ENCODE measurements at regions not wholly inside any gene's neighbourhood (a gene's known extent, or its start where the extent isn't known, plus 50 kb on each side); places are given as distances from the start of the nearest gene placed in this dataset.

DNA sequence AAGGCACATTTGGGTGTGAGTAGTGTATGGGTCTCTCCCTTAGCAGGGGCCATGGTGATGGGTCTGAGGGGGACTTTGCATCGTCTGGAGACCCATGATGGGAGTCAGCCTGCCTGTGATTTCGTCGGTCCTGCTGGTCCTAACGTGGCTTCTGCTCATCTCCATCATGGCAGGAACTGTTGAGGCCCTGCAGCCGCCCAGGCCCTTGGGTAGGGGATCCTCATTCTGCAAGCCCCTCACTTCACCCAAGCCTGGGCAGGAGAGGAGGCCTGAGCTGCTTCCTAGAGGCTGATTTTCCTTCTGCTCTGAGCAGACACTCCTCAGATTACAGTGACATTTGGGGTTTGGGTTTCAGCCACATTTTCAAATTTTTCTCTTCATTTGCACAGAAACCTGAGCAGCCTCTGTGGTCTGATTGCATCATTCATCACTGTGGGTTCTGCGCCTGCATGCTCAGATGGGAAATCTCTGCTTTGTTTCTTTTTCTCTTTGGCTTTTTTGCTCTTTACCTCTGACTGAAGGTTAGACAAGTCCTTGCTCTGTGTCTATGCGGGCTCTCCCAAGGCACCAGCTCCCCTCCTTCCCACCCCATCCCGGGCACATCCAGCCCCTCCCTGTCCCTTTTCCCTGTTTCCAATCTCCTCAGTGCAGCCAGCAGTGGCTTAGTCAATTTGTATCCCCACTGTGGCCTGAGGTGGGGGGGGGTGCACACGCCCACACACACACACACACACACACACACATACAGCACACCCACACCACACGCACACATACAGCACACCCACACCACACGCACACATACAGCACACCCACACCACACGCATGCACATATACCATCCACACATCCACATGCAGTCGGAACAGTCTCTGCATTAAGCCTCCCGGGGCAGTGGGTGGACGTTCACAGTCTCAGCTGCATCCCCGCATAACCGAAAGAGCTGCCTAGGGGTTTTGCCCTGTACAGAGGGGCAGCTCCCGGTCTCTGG lies 305.4 kb upstream of the HS6ST1 start:
- DNase-seq: peak; percentile 23

DNA sequence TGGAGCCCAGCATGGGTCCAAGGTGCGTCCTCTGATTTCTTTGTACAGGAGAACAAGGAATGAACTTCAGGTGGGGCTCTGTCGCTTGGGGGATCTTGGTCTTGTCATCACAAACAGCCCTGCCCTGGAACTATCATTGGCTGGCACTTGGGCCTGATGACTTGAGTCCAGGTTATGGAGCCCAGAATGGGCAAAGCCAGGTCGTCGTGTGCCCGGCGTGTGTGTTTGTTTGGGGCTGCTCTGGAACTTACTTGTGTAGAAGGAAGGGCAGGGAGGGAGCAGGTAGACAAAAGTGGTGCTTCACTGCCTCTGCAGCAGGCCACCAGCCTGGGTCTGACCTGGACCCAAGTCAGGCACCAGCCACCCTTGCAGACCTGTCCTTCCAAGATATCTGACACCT lies 306.3 kb upstream of the HS6ST1 start:
- DNase-seq: no peak

DNA sequence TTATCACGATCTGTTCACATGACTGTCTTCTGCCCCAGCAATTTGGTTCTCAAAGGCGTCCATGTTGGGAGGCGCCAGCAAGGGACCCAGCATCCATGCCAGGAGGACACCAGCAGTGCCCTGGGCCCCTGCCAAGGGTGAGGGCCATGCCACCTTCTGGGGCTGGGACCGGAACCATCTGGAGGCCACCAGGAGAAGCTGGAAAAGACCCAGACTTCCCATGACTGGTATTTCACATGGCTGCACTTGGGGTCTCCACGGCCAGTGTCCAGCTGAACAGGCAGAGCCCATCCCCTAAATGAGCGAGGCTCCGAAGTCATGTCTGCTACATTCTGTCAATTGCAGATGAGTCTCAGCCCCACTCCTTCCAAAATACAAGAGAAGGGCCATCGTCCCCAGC lies 306.8 kb upstream of the HS6ST1 start:
- DNase-seq: no peak

DNA sequence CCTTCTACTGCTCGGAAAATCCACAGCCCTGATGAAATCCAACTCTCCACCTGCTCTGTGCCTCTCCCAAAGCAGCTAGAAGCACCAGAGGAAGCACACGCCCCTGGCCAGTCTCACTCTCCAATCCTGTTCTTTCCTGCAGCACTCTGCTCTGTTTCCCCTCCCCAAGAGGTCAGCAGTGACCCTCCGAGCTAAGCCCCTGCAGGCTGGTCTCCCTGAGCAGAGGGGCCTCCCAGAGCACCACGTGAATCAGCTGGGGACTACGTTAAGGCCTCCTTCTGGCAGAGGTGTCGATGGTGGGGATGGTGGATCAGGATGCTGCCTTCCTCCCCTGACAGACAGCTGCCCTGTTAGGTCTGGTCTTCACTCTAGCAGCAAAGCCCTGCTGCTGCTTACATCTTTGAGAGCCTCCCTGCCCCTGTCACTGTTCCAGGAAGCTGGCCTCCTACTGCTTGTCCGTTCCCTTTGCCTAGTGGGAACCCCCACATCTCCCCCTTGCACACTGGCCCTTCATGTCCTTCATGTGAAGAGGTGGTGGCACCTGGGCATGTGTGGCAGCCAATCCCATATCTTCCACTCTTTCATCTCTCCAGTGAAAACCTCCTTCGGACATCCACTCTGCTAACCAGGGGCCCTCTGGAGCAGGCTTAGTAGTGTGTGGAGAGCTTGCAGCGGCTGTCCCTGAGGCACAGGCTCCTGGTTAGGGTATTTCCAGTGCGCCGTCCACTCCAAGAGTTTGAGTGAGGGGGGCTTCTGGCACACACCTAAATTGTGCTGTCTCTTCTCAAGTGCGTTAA lies 307.5 kb upstream of the HS6ST1 start:
- DNase-seq: no peak

DNA sequence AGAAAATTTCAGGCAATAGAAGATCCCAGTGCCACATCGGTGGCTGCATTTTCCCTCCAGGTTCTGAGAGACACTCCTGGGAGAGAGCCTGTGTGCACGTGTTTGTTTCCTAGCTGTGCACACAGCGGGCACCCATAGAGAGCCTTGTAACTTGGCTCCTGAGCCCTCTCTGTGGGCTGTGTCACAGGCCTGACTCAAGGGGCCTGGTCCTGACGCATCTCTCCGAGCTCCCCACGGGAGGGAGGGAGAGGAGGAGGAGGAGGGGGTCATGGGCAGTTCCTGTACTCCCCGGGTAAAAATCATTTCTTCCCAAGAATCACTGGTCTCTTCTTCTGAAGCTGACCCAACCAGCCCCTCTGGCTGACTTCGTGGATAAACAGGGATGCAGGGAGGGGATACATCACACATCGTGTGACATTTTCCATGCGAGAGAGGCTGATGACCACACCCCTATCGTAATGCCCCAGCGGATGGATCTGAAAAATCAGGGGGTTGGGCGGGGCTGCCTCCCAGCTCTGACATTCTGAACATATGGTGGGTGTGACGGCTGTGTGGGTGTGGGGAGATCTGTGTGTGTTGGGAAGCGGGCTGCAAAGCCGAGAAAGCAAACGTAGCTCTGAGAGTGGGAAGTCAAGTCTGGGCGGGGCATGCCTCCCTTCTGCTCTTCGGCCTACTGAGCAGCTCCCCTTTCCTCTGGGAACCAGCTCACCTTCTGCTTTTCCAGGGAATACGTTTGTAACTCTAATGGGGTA lies 308.3 kb upstream of the HS6ST1 start:
- DNase-seq: no peak

DNA sequence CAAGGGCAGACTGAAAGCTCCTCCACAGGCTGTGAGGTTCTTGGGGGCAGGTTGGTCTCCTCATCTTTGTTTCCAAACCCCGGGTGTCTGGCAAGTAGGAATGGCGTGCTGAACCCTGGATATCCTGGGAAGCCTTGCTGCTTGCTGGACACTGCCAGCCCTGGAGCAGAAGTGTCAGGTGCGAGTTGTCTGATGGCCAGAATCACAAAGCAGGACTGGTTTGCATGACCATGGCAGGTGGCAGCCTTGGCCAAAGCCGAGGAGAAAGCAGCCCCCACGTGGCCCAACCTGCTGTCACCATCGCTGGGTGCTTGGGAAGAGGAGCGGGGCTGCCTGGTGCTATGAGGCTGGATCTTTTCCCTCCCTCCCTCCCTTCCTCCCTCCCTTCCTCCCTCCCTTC lies 309.5 kb upstream of the HS6ST1 start:
- DNase-seq: no peak

DNA sequence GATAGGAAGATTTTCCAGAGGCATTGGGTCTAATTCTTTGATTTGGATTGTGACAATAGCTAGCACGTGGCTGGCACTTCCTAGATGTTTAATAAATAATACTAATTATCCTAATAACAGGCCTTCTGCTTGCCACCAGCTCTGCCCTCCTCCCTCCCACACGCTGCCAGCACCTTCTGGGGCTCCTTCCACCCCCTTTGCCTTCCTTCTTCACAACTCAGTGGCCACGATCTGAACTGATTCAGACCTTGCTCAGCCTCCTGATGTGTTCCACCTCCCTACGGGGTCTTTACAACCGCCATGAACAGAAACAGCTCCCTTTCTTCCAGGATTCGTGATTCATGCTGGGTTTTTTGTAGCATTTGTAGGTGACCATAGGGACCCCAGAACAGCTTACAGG lies 310.3 kb upstream of the HS6ST1 start:
- DNase-seq: no peak

DNA sequence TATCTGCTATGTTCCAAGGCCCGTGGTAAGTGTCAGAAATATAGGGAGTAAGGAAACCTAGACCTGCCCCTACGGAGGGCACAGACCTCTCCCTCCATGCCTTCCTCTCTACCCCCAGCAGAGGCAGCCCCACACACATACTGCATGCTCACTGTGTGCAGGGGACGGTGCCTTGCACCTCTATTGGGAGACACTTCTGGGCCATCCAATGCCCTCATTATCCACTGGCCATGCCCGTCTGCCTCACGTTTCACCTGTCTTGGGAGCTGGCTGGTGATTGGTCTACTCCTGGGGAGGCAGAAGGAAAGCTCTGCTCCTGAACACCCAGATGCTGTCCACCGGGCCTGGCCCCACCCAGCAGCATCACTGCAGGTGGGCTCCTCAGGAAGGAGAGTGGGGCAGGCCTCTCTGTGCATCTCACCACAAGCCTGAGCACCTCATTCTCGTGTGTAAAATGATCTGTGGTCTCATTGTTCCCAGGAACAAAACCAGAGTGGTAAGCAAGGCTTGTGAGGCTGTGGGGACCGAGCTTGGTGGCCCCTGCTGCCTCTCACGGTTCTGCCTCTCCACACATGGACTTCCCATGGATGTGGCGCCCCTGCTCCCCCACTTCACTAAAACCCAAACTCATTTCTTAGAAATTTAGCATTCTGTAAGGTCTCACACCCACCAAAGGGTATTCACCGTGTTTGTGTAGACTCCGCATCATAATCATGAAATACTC lies 312.5 kb upstream of the HS6ST1 start:
- DNase-seq: no peak

DNA sequence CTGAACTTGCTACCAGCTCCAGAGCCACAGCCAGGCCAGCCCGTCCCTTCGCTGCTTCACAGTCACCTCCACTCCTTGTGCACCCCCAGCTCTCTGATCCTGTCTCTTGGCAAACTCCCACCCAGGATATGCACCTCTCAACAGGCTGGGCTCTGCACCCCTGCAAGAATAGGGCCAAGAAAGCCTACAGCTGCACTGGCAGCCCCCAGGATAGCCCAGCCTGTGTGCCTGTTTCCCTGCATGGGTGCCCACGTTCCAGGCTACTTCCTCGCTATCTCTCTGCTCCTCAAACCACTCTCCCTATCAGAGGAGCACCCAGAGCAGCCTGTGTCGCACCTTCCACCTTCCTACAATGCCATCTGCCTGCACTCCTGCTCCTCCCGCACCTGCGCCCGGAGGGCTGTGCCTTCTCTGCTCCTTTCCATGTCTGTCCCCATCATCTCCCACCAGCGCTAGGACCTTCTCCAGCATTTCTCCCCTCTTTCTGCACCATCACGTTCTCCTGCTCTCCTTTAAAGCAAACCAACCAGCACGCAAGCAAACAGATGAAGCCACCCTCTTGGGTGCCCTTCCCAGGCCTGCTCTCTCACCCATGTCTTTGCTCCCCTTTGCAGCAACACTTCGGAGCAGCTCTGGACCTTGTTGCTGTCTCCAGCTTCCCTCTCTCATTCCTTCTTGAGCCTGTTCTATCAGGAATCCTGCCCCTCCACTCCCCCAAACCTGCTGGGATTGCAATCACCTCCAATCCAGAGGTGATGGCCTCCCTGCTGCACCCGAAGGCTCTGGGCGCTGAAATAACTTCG lies 313.2 kb upstream of the HS6ST1 start:
- no peak for DNase-seq

DNA sequence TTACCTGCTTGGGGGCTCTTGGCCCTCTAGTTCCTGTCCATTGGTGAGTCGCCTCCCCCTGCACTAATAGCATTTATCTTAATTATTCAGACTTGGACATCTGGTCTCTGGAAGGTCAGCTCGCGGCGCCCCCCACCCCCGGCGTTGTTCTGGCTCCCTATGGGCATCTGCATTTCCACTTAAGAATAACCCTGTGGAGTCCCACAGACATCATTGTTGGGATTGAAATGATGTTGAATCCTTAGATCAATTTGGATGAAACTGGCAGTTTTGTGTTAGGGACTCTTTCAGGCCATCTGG lies 313.8 kb upstream of the HS6ST1 start:
- DNase-seq: no peak

DNA sequence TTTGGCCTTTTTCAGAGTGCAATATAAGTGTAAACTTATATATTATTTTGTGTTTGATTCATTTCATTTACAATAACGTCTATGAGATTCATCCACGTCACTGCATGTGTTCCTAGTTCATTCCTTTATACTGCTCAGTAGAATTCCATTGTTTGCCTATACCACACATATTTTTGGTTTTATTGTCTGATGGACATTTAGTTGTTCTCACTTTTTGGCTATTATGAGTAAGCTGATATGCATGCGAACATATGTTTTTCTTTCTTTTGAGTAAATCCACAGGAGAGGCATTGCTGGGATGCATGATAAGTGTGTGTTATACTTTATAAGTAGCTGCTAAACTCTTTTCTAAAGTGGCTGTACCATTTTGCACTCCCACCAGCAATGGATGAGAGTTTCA lies 314.8 kb upstream of the HS6ST1 start:
- DNase-seq: no peak

DNA sequence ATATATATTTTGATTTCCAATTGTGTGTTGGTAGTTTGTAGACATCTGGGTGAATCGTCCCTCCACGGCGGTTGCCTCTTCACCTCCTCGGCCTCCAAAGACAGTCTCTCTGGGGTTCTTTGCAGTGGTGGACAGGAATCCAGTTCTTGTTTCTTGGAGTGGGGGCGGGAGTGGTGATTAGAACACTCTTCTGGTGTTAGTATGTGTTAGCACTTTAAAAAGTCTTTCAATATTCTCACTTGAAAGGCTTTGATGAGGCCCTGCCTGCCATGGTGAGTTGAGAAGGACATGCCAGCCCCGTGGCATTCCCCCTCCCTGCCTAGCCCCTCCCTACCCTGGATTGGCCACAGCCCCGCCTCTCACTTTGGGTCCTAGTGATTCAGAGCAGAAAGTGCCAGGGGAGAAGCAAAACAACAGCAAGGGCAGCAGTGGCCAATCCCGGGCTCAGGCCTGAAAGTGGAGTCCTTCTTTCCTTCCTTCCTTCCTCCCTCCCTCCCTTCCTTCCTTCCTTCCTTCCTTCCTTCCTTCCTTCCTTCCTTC lies 316.8 kb upstream of the HS6ST1 start:
- no peak for DNase-seq

DNA sequence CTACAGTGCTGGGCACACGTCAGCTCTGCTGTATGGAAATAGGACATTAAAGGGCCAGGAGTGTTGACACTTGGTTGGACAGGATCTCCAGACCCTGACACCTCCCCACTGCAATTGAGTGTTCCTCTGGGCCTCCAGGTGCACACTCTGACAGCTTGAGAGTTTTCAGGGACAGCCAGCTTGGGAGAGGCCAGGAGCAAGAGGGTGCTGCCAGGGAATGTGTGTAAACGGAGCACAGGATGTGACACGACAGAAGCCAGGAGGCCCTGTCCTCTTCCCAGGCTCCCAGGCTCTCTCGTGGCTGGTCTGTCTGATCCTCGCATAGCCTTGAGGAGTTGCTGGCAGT lies 318.1 kb upstream of the HS6ST1 start:
- DNase-seq: no peak

DNA sequence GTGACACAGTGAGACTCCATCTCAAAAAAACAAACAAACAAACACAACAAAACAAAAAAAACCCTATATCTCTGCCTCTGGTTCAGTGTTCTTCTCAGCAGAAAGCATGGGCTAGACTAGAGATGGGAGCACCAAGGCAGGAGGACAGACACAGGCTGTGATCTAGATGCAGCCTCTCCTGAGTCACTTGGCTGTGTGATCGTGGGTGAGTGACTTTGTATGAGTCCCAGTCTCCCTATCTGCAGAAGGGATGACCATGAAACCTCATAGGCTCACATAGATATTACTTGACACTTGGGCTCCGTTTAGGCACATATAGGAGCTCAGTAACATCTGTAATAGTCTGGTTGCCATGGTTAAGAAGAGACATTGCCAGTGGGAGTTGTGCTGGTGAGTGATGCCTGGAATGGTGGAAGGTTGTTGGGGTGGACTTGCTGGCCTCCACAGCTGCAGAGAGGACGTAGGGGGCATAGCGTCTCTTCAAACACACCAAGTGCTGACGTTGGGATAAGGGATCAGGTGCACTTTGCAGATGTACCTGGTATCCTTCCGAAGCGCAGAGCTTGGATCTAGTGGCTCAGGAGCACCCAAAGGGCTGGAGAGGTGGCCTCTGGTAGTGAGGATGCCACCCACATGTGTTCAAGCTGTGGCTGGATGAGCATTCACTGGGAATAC lies 318.9 kb upstream of the HS6ST1 start:
- DNase-seq: no peak

DNA sequence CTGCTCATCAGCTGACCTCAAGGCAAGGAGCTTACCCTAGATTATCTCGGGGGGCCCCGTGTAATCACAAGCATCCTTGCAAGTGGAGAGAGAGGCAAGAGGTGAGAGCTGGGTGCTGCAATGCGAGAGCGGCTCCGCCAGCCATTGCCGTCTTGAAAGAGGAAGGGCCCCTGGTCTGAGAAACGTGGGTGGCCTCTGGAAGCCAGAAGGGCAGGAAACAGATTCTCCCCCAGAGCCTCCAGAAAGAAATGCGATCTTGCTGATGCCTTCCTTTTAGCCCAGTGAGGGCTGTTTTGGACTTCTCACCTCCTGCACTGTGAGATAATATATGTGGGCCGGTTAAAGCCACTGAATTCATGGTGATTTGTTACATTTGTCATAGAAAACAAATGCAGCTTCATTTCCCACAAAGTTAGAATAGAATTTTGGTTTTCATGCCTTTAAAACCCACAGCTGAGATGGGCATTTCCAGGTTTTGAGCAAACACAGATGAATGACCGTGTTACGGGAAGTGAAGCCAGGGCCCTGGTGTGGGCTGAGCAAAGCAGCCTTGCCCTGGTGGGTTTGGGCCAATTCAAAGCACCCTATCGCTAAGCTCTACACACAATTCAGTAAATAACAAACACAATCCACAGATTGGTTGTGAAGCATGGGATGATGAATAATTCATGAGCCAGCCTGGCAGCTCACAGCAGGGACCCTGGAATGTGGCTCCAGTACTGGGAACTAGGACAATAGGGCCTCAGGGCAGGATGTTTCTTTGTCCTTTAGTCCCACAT lies 319.9 kb upstream of the HS6ST1 start:
- no peak for DNase-seq

DNA sequence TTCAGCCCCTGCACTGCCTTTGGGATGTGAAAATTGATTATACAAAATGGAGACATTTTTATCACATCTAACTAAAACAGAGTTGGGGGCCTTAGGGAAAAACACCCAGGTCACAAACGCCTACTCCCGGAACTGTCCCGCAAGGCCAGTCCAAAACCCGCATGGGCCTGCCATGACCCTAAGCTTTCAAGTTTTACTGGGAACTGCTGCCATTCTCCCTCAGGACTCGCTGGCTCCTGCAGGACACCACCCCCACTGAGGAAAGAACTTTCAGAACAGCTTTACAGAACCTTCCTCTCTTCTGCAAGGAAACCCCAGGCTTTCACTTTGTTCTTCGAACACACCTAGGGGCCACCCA lies 320.4 kb upstream of the HS6ST1 start:
- DNase-seq: no peak

DNA sequence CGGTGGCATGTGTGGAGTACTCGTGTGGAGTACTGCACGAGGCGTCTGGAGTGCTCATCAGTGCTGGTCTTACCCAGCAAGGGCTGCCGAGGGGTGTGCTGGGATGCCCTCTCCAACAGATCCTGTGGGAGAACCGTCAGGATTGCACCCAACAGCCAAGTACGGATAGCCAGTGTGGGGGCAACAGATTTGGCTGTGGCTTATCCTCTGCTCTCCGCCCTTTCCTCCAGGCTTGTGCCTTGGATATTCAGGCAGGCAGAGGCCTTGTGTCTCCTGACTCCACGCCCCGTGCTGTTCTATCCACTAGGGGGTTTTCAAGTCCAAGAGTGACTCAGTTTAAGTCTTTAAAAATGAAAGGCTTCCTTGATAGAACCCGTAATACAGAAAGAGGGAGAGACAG lies 321.0 kb upstream of the HS6ST1 start:
- no peak for DNase-seq

DNA sequence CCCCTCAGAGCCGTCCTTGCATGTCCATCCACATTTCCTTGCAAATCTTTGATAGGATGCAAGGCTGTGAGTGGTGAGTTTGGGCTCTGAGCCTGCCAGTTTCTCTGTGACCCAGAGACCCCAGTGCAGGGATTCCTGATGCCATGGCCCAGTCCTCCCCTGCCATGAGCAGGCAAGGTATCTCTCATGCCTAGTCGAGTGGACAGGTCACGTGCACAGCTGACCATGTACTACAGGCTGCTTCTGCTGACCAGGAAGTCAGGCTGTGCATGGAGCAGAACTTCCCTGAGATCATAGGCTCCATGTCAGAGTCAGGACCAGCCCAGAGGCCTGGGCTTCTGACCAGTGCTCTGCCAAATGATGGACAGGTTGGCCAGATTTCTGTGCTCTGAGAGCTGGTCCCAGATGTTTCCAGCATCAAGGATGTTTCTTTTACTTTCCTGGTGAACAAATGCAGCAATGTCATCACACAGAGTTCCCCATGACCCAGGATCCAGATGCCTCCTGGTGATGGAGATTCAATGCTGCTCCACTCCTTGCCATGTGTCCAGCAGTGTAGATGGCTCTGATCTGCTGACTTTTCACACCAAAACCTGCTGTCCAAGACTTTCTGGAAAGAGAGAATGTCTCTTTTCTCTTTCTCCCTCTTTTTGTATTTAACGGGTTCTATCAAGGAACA lies 321.6 kb upstream of the HS6ST1 start:
- DNase-seq: no peak

DNA sequence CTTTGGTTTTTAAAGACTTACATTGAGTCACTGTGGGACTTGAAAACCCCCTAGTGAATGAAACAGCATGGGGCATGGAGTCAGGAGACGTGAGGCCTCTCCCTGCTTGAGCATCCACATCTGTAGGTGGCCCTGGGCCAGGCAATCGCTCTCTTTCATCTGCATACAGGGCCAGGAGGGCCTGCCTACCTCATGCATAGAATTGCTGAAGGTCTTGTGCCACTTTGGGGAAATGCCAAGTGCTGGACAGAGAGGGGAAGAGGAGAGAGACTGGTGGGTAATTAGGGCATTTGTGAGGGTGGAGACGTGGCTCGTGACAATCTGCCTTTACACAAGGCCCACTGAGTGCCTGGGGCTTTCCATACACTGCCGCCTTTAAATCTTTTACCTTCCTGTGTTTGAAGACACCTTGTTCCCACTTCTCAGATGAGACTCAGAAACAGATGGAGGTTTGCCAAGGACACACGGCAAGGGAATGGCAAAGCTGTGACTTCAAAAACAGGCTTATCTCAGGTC lies 322.2 kb upstream of the HS6ST1 start:
- DNase-seq: no peak

Data from stimulated activated CD4-positive, alpha-beta T cell treated with anti-CD3 and anti-CD28 coated beads, Interleukin-15, amount 100 ng/mL, for 24 hours (primary cell).